GM23338 (cell line): ENCODE measurements at regions not wholly inside any gene's neighbourhood (a gene's known extent, or its start where the extent isn't known, plus 50 kb on each side); places are given as distances from the start of the nearest gene placed in this dataset.
A peak's percentile ranks its signal among the peaks of the same experiment; 100 is the strongest.

Experiments used
- ATAC-seq: fragments of 200-7000 bp; cut with Tn5 transposase; 3 replicates; pipeline ENCODE4 v1.9.1; 2020
- DNase-seq: peaks from one replicate; pipeline ENCODE4 v3.0.0-alpha.2; 2015; ENCODE audit warnings: low spot score
- H2AFZ ChIP-seq: fragments of 200-600 bp; sonication (generic); 2 replicates; pipeline ENCODE4 v1.8.0; 2016; ENCODE audit warnings: antibody characterized with exemption, mild to moderate bottlenecking, moderate library complexity
- H3F3A ChIP-seq: fragments of 200-600 bp; sonication (generic); replicated peaks from 2 replicates; pipeline ENCODE4 v1.8.0; 2017; ENCODE audit warnings: antibody characterized with exemption, mixed run types, low read depth
- H3K27ac ChIP-seq: fragments of 200-600 bp; sonication (generic); 2 replicates; pipeline ENCODE4 v1.6.1; 2016; ENCODE audit warnings: low read depth
- H3K27me3 ChIP-seq: fragments of 200-600 bp; sonication (generic); 2 replicates; pipeline ENCODE4 v1.8.0; 2016; ENCODE audit warnings: mild to moderate bottlenecking, mixed run types, moderate library complexity; ENCODE audit not compliant: insufficient read depth
- H3K36me3 ChIP-seq: fragments of 200-600 bp; sonication (generic); 2 replicates; pipeline ENCODE4 v1.8.0; 2016; ENCODE audit warnings: mild to moderate bottlenecking; ENCODE audit not compliant: insufficient read depth
- H3K4me1 ChIP-seq: fragments of 200-600 bp; sonication (generic); 2 replicates; pipeline ENCODE4 v1.8.0; 2016; ENCODE audit warnings: mild to moderate bottlenecking, moderate library complexity; ENCODE audit not compliant: insufficient read depth
- H3K4me2 ChIP-seq: fragments of 200-600 bp; sonication (generic); 2 replicates; pipeline ENCODE4 v1.7.1; 2017; ENCODE audit warnings: mixed run types
- H3K4me3 ChIP-seq: fragments of 200-600 bp; sonication (generic); 2 replicates; pipeline ENCODE4 v1.6.1; 2016; ENCODE audit warnings: mixed run types
- H3K79me2 ChIP-seq: fragments of 200-600 bp; sonication (generic); replicated peaks from 2 replicates; pipeline ENCODE4 v1.8.0; 2017; ENCODE audit warnings: mild to moderate bottlenecking; ENCODE audit not compliant: insufficient read depth
- H3K9me2 ChIP-seq: fragments of 200-600 bp; sonication (generic); 2 replicates; pipeline ENCODE4 v1.8.0; 2017; ENCODE audit not compliant: insufficient read depth
- H4K20me1 ChIP-seq: fragments of 200-600 bp; sonication (generic); replicated peaks from 2 replicates; pipeline ENCODE4 v1.8.0; 2017; ENCODE audit warnings: mild to moderate bottlenecking; ENCODE audit not compliant: insufficient read depth
- H3K27ac Mint-ChIP-seq: 2 replicates; pipeline ENCODE4 v1.8.0; 2020; ENCODE audit warnings: inconsistent platforms, mild to moderate bottlenecking, moderate library complexity, mixed read lengths
- H3K27me3 Mint-ChIP-seq: 3 replicates; pipeline ENCODE4 v1.8.0; 2022; ENCODE audit warnings: low read depth, mild to moderate bottlenecking, moderate library complexity, mixed read lengths, inconsistent platforms; ENCODE audit not compliant: insufficient read depth, poor library complexity
- H3K36me3 Mint-ChIP-seq: 3 replicates; pipeline ENCODE4 v1.8.0; 2021; ENCODE audit warnings: low read depth, mild to moderate bottlenecking, inconsistent platforms, moderate library complexity, mixed read lengths
- H3K4me1 Mint-ChIP-seq: 3 replicates; pipeline ENCODE4 v1.8.0; 2020; ENCODE audit warnings: mild to moderate bottlenecking, inconsistent platforms, mixed read lengths
- H3K4me3 Mint-ChIP-seq: 3 replicates; pipeline ENCODE4 v1.8.0; 2021; ENCODE audit warnings: moderate library complexity, mild to moderate bottlenecking, inconsistent platforms, mixed read lengths
- H3K9me3 Mint-ChIP-seq: 3 replicates; pipeline ENCODE4 v1.8.0; 2020; ENCODE audit warnings: moderate library complexity, mild to moderate bottlenecking, inconsistent platforms, mixed read lengths
- CTCF ChIP-seq, 2 experiments: fragments of 200-600 bp in 1 of 2; sonication (generic) in 1 of 2; conservative IDR thresholded peaks; 2 replicates each; pipeline versions ENCODE4 v1.5.1 to v1.6.1; 2016 to 2017; ENCODE audit warnings: antibody characterized with exemption in 2 of 2, low read depth in 2 of 2, mild to moderate bottlenecking in 2 of 2, moderate library complexity in 1 of 2
- ZNF114 ChIP-seq: fragments of 250-450 bp; sonication (Bioruptor Pico); IDR thresholded peaks from 2 replicates; pipeline ENCODE4 v1.5.0; 2020; ENCODE audit warnings: mild to moderate bottlenecking, moderate library complexity
- TF ChIP-seq, protein P1 (sequence below): fragments of 250-450 bp; sonication (Bioruptor Pico); IDR thresholded peaks from 2 replicates; pipeline ENCODE4 v1.5.0; 2020; ENCODE audit warnings: mild to moderate bottlenecking, moderate library complexity

- TF ChIP-seq, protein P1, sequence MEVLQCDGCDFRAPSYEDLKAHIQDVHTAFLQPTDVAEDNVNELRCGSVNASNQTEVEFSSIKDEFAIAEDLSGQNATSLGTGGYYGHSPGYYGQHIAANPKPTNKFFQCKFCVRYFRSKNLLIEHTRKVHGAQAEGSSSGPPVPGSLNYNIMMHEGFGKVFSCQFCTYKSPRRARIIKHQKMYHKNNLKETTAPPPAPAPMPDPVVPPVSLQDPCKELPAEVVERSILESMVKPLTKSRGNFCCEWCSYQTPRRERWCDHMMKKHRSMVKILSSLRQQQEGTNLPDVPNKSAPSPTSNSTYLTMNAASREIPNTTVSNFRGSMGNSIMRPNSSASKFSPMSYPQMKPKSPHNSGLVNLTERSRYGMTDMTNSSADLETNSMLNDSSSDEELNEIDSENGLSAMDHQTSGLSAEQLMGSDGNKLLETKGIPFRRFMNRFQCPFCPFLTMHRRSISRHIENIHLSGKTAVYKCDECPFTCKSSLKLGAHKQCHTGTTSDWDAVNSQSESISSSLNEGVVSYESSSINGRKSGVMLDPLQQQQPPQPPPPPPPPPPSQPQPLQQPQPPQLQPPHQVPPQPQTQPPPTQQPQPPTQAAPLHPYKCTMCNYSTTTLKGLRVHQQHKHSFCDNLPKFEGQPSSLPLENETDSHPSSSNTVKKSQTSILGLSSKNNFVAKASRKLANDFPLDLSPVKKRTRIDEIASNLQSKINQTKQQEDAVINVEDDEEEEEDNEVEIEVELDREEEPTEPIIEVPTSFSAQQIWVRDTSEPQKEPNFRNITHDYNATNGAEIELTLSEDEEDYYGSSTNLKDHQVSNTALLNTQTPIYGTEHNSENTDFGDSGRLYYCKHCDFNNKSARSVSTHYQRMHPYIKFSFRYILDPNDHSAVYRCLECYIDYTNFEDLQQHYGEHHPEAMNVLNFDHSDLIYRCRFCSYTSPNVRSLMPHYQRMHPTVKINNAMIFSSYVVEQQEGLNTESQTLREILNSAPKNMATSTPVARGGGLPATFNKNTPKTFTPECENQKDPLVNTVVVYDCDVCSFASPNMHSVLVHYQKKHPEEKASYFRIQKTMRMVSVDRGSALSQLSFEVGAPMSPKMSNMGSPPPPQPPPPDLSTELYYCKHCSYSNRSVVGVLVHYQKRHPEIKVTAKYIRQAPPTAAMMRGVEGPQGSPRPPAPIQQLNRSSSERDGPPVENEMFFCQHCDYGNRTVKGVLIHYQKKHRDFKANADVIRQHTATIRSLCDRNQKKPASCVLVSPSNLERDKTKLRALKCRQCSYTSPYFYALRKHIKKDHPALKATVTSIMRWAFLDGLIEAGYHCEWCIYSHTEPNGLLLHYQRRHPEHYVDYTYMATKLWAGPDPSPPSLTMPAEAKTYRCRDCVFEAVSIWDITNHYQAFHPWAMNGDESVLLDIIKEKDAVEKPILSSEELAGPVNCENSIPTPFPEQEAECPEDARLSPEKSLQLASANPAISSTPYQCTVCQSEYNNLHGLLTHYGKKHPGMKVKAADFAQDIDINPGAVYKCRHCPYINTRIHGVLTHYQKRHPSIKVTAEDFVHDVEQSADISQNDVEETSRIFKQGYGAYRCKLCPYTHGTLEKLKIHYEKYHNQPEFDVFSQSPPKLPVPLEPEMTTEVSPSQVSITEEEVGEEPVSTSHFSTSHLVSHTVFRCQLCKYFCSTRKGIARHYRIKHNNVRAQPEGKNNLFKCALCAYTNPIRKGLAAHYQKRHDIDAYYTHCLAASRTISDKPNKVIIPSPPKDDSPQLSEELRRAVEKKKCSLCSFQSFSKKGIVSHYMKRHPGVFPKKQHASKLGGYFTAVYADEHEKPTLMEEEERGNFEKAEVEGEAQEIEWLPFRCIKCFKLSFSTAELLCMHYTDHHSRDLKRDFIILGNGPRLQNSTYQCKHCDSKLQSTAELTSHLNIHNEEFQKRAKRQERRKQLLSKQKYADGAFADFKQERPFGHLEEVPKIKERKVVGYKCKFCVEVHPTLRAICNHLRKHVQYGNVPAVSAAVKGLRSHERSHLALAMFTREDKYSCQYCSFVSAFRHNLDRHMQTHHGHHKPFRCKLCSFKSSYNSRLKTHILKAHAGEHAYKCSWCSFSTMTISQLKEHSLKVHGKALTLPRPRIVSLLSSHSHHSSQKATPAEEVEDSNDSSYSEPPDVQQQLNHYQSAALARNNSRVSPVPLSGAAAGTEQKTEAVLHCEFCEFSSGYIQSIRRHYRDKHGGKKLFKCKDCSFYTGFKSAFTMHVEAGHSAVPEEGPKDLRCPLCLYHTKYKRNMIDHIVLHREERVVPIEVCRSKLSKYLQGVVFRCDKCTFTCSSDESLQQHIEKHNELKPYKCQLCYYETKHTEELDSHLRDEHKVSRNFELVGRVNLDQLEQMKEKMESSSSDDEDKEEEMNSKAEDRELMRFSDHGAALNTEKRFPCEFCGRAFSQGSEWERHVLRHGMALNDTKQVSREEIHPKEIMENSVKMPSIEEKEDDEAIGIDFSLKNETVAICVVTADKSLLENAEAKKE (CRISPR knock-in tag), result no peak
Observed at GRCh38 chr2:118300832-118301231, 212.6 kb downstream of the INSIG2 start (continued).

GRCh38 chr2:118296663-118297062 lies 208.4 kb downstream of the INSIG2 start:
- Histone ChIP-seq H3K4me1 (no peaks in the 10 kb centered on the region), H3K4me3 (no peak overlapping the region), H3K79me2 (no peaks in the 10 kb centered on the region), H3K36me3 (no peaks in the 10 kb centered on the region), H3K27me3 (no peaks in the 10 kb centered on the region), H2AFZ (no peak overlapping the region), H4K20me1 (no peaks in the 10 kb centered on the region), H3K9me2 (no peaks in the 10 kb centered on the region), H3K27ac (no peak overlapping the region), H3K4me2 (no peak overlapping the region), H3F3A (no peaks in the 10 kb centered on the region)
- Mint-ChIP-seq H3K27me3 (no peaks in the 10 kb centered on the region), H3K4me3 (no peak overlapping the region), H3K27ac (no peak overlapping the region), H3K36me3 (peaks cover 5% of the 10 kb centered on the region), H3K4me1 (peaks cover 2% of the 10 kb centered on the region; the same call in 2 of the 3 replicates), H3K9me3 (peaks cover 10% of the 10 kb centered on the region; the same call in 2 of the 3 replicates)
- no peak for TF ChIP-seq ZNF114 (CRISPR knock-in tag)
- TF ChIP-seq CTCF (conservative IDR thresholded peaks at IDR 0.05; ENCODE audit: low read depth in 2 of 2), result 0 out of 4 replicates have a peak, but pooled peaks of 1 of the 2 experiments have one; percentile 4
- DNase-seq, result no peak
- ATAC-seq, result no peak
